KOPT-K1 (cell line): ENCODE measurements at regions not wholly inside any gene's neighbourhood (a gene's known extent, or its start where the extent isn't known, plus 50 kb on each side); places are given as distances from the start of the nearest gene placed in this dataset.
"Not testable (repeated sequence)": the region's sequence is repeated elsewhere in the genome, so short reads cannot be mapped to it uniquely, and the experiment has no call there.

Experiments
- H3K27ac ChIP-seq: fragments of 200-600 bp; sonication (generic); 2 replicates; pipeline ENCODE4 v1.5.1; 2016; ENCODE audit warnings: antibody characterized with exemption, mild to moderate bottlenecking, low read depth, low read length; ENCODE audit not compliant: poor library complexity, severe bottlenecking
- H3K36me3 ChIP-seq: fragments of 200-600 bp; sonication (generic); 2 replicates; pipeline ENCODE4 v1.5.1; 2017; ENCODE audit warnings: antibody characterized with exemption, mild to moderate bottlenecking, low read length, moderate library complexity; ENCODE audit not compliant: insufficient read depth
- H3K9me3 ChIP-seq: fragments of 200-600 bp; sonication (generic); 2 replicates; pipeline ENCODE4 v1.5.1; 2017; ENCODE audit warnings: antibody characterized with exemption, low read length, mild to moderate bottlenecking; ENCODE audit not compliant: insufficient read depth, poor library complexity, severe bottlenecking

GRCh38 chr21:7916329-7917303 lies 2604.8 kb upstream of the TPTE start:
- Histone ChIP-seq H3K27ac (no peak overlapping the region), H3K9me3 (no peaks in the 10 kb centered on the region), H3K36me3 (no peaks in the 10 kb centered on the region)

- H3K27ac ChIP-seq, result no peak overlapping the region
- no peaks in the 10 kb centered on the region for H3K36me3 ChIP-seq
These were observed 2603.7 kb upstream of the TPTE start for GRCh38 chr21:7917729-7918128.

GRCh38 chr21:7925918-7926582 lies 2595.3 kb upstream of the TPTE start:
- H3K9me3 ChIP-seq, result peaks cover 11% of the 10 kb centered on the region
- not testable (repeated sequence) for H3K27ac ChIP-seq, H3K36me3 ChIP-seq

More at GRCh38 chr21:7917729-7918128, 2603.7 kb upstream of the TPTE start:
- no peaks in the 10 kb centered on the region for H3K9me3 ChIP-seq

GRCh38 chr21:7928528-7928927 lies 2592.9 kb upstream of the TPTE start:
- peaks cover 35% of the 10 kb centered on the region for H3K9me3 ChIP-seq
- H3K36me3 ChIP-seq, H3K27ac ChIP-seq: not testable (repeated sequence)

- H3K36me3 ChIP-seq, H3K27ac ChIP-seq: not testable (repeated sequence)
- peaks cover 46% of the 10 kb centered on the region for H3K9me3 ChIP-seq
These were observed 2591.8 kb upstream of the TPTE start for GRCh38 chr21:7929586-7929985.

GRCh38 chr21:7930445-7930844 lies 2590.9 kb upstream of the TPTE start:
- H3K9me3 ChIP-seq, result peaks cover 54% of the 10 kb centered on the region
- H3K27ac ChIP-seq, H3K36me3 ChIP-seq: not testable (repeated sequence)

- H3K27ac ChIP-seq, H3K36me3 ChIP-seq: not testable (repeated sequence)
- H3K9me3 ChIP-seq, result peaks cover 71% of the 10 kb centered on the region
These were observed 2589.3 kb upstream of the TPTE start for GRCh38 chr21:7932113-7932512.

- not testable (repeated sequence) for H3K27ac ChIP-seq, H3K36me3 ChIP-seq
- H3K9me3 ChIP-seq, result peaks cover 78% of the 10 kb centered on the region
These were observed 2588.5 kb upstream of the TPTE start for GRCh38 chr21:7932834-7933233.

- H3K9me3 ChIP-seq, result peaks cover 89% of the 10 kb centered on the region
- H3K27ac ChIP-seq, result no peak overlapping the region
- H3K36me3 ChIP-seq, result no peaks in the 10 kb centered on the region
These were observed 2587.5 kb upstream of the TPTE start for GRCh38 chr21:7933923-7934322.

- H3K9me3 ChIP-seq, result peaks cover 100% of the 10 kb centered on the region
- H3K36me3 ChIP-seq, H3K27ac ChIP-seq: not testable (repeated sequence)
These were observed 2584.1 kb upstream of the TPTE start for GRCh38 chr21:7937297-7937696.

GRCh38 chr21:7938223-7938622 lies 2583.2 kb upstream of the TPTE start:
- H3K36me3 ChIP-seq, H3K27ac ChIP-seq: not testable (repeated sequence)
- H3K9me3 ChIP-seq, result peaks cover 100% of the 10 kb centered on the region

- not testable (repeated sequence) for H3K27ac ChIP-seq, H3K36me3 ChIP-seq
- H3K9me3 ChIP-seq, result peaks cover 100% of the 10 kb centered on the region
These were observed 2580.0 kb upstream of the TPTE start for GRCh38 chr21:7941432-7941831.

- not testable (repeated sequence) for H3K36me3 ChIP-seq, H3K27ac ChIP-seq
- H3K9me3 ChIP-seq, result peaks cover 100% of the 10 kb centered on the region
These were observed 2579.2 kb upstream of the TPTE start for GRCh38 chr21:7942219-7942618.

GRCh38 chr21:7943534-7943933 lies 2577.8 kb upstream of the TPTE start:
- not testable (repeated sequence) for H3K27ac ChIP-seq, H3K36me3 ChIP-seq
- peaks cover 100% of the 10 kb centered on the region for H3K9me3 ChIP-seq

GRCh38 chr21:7947422-7947821 lies 2574.0 kb upstream of the TPTE start:
- Histone ChIP-seq H3K27ac (no peak overlapping the region), H3K9me3 (peaks cover 100% of the 10 kb centered on the region)

More at GRCh38 chr21:7947422-7947821, 2574.0 kb upstream of the TPTE start:
- no peaks in the 10 kb centered on the region for H3K36me3 ChIP-seq
